Inflammatory macrophage treated with lipopolysaccharide for 4 hours (primary cell): ENCODE measurements at regions not wholly inside any gene's neighbourhood (a gene's known extent, or its start where the extent isn't known, plus 50 kb on each side); places are given as distances from the start of the nearest gene placed in this dataset.

Source experiments
- DNase-seq: peaks from one replicate; pipeline ENCODE4 v3.0.0-alpha.2; 2020

DNA sequence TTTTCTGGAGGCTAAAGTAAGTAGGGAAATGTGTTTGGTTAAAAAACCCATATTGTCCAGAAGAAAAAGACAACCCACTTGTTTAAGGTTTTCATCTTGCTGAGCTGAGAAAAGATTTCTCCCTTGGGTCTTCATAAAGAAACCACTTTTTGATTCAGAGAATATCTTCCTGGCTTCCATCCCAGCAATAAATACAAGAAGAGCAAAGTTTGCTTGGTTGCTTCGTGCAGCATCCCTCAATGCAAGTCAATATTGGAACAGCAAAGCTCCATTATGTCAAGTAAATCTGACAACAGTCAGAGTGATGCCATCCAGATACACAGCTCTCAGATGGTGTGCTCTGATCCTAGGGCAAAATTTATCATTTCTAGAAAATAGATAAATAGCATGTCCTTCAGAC, 118.9 kb upstream of the PIRT start:
- DNase-seq = no peak

DNA sequence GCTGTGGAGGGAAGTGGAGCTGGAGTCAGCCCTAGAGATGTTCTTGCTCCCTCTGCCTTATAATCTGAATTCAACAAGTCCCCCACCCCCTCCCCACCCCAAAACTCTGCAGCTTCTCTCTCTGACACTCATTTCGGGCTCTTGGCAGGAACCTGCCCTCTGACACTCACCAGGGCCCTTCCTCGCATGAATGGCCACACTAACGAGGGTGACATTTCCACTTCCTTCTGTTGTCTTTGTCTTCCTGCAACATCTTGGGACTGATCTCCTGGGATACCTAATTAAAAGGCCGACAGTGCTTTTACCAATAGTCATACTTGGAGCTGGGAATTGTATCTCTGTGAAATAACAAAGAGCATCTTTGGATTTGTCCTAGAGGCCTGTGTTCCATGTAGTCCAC, 106.9 kb upstream of the PIRT start:
- no peak for DNase-seq

DNA sequence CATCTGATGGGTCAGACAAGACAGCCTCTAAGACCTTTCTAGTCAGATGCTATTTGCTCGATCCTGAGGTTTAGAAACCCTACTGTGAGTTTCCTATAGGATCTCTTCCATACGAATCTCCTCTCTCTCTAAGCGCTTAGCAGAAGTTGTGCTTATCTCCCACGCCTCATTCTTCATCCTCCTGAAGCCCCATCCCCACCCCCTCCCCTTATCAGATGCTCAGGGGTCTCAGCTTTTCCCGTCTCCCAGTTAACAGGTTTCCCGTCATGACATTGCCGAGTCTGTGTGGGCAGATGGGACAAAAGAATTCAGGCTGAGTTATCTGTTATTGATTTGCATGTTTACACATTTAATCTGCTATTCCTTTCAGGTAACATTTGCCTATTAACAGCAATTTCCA, 99.0 kb upstream of the PIRT start:
- no peak for DNase-seq

DNA sequence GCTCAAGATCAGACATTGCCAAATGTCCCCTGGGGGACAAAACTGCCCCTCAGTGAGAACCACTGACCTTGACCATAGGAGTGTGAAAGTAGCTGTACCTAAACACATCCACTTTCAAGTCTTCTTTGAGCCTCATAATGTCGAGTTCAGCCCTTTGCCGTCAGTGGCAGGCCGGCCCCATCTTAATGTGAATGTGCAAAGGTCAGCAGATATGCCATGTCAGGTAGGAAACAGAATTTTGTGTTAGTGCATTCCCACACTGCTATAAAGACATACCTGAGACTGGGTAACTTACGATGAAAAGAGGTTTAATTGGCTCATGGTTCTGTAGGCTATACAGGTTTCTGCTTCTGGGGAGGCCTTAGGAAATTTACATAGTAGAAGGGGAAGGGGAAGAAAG, 95.1 kb upstream of the PIRT start:
- DNase-seq = no peak

DNA sequence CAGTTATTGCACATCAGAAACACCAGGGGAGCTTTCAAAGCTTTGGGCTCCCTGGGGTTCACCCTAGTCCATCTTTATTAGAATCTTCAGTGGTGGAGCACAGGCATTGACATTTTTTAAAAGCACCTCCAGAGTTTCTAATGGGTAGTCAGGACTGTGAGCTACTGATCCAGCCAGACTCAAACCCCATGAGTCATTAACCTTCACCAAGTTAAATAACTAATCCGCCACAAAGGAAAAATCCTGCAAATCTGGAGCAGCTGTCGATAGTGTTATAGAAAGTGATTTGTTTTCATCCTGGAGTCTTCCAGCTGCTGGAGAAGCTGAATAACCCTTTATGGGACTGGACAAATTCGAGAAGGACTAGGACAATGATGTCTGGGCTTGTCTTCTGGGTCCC, 93.2 kb upstream of the PIRT start:
- no peak for DNase-seq

GRCh38 chr17:10927712-10928111, 89.8 kb upstream of the PIRT start:
- no peak for DNase-seq

GRCh38 chr17:10920558-10921108, 82.7 kb upstream of the PIRT start:
- no peak for DNase-seq

DNA sequence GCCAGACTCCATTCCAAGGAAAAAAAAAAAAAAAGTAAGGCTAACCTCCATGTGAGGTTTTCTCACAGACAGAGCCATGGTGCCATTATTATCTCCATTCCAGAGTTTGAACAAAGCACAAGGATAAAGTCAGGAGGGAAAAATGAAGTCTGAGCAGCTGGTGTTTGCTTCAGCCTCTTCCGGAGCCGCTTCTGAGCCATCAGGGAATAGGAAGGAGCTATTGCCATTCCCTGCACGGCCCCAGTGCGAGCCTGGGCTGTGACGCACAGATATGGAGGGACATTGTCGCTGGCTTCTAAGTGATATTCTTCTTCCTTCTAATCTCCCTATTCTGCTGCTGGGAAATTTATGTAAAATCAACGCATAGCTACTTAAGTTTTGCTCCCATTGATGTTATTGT, 69.5 kb upstream of the PIRT start:
- no peak for DNase-seq

DNA sequence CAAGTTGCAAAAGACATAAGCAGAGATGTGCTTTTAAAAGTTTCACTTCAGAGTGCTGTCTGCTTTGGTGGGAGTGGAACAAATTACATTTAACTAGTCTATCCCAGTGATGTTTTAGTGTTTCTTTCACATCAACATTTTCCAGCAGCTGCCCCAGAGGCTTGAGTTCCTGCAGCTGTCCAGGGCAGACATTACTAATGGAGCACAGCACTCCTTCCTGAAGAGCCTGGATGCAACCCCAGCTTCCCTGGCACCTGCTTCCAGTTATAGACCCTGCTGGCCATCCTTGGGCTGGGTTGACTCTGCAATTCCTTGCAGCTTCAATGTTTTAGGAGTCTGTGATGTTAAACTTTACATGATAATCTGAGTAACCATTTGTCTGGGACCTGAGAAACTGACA, 61.4 kb upstream of the PIRT start:
- no peak for DNase-seq

- DNase-seq = no peak
These were observed 56.3 kb upstream of the PIRT start for GRCh38 chr17:10894220-10894619.

- no peak for DNase-seq
These were observed 51.0 kb upstream of the PIRT start for GRCh38 chr17:10888858-10889257.
